ENCODE measurements at regions not wholly inside any gene's neighbourhood (a gene's known extent, or its start where the extent isn't known, plus 50 kb on each side); places are given as distances from the start of the nearest gene placed in this dataset.

DNA sequence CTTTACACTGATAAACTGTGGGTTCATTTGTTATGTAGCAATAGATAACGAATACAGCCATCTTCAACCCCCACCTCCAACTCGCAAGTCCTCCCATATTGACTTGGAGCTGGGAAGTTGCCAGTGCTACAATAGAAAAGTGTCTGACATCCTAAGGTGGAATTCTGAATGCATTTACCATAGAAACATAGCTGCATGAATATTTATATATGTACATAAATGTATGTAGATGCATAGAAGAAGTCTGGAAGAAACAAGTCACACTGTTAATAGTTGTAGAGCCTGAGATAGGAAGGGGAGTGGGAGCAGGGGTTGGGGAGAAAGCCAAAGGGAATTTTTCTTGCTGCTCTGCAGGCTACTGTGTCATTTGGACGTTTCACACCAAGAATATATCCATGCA is 88.1 kb upstream of the SSBP2 start:
- TF ChIP-seq CTCF (optimal IDR thresholded peaks at IDR 0.05 in 1 of 3, IDR thresholded peaks at IDR 0.05 in 1 of 3, conservative IDR thresholded peaks at IDR 0.05 in 1 of 3; ENCODE audit: extremely low read depth in 1 of 3, insufficient read depth in 2 of 3, low read length in 3 of 3) (no peak), EZH2 (IDR thresholded peaks at IDR 0.05; ENCODE audit: low read length) (no peak)
